NB4 (cell line): ENCODE measurements at regions not wholly inside any gene's neighbourhood (a gene's known extent, or its start where the extent isn't known, plus 50 kb on each side); places are given as distances from the start of the nearest gene placed in this dataset.

ENCODE experiments used
- CTCF ChIP-seq: IDR thresholded peaks from one replicate; pipeline ENCODE4 v1.5.1; 2012; ENCODE audit warnings: low read depth, low read length
- MAX ChIP-seq: IDR thresholded peaks from 2 replicates; pipeline ENCODE4 v1.6.1; 2011; ENCODE audit warnings: low read depth, low read length
- MYC ChIP-seq: IDR thresholded peaks from 2 replicates; pipeline ENCODE4 v1.6.1; 2011; ENCODE audit warnings: low read depth, low read length
- POLR2A ChIP-seq: IDR thresholded peaks from 2 replicates; pipeline ENCODE4 v1.6.1; 2011; ENCODE audit warnings: mild to moderate bottlenecking; ENCODE audit not compliant: insufficient read length; ENCODE audit errors: extremely low read depth

GRCh38 chr6:71048320-71049164 is 91.7 kb upstream of the B3GAT2 start:
- TF ChIP-seq CTCF (no peak), POLR2A (no peak), MAX (no peak), MYC (no peak)
